Activated CD4-positive, alpha-beta memory T cell treated with anti-CD3 and anti-CD28 coated beads for 36 hours (primary cell): ENCODE measurements at regions not wholly inside any gene's neighbourhood (a gene's known extent, or its start where the extent isn't known, plus 50 kb on each side); places are given as distances from the start of the nearest gene placed in this dataset.

Experiments used
- CTCF ChIA-PET: fragments of 350-600 bp; sonication (Branson Sonifier 250); formaldehyde crosslinking; loops from one replicate; lab custom pipeline; 2021; ENCODE audit warnings: antibody characterized with exemption, inconsistent platforms; lab: Charles Lee
- POLR2A ChIA-PET: fragments of 350-600 bp; sonication (Branson Sonifier 250); formaldehyde crosslinking; loops from one replicate; lab custom pipeline; 2021; ENCODE audit warnings: antibody characterized with exemption; lab: Charles Lee
- DNase-seq: peaks from one replicate; pipeline ENCODE4 v3.0.0-alpha.2; 2020
- H3K27ac Mint-ChIP-seq: one replicate; pipeline ENCODE4 v1.8.0; 2021; ENCODE audit warnings: mixed read lengths
- H3K27me3 Mint-ChIP-seq: one replicate; pipeline ENCODE4 v1.8.0; 2021; ENCODE audit warnings: mixed read lengths
- H3K36me3 Mint-ChIP-seq: one replicate; pipeline ENCODE4 v1.8.0; 2021; ENCODE audit warnings: mixed read lengths
- H3K4me1 Mint-ChIP-seq: one replicate; pipeline ENCODE4 v1.8.0; 2021; ENCODE audit warnings: low read depth, mixed read lengths
- H3K4me3 Mint-ChIP-seq: one replicate; pipeline ENCODE4 v1.8.0; 2021; ENCODE audit warnings: mild to moderate bottlenecking, mixed read lengths
- H3K9me3 Mint-ChIP-seq: one replicate; pipeline ENCODE4 v1.8.0; 2021; ENCODE audit warnings: mixed read lengths
- intact Hi-C: fragments of 100-400 bp; cut with micrococcal nuclease; formaldehyde crosslinking; loops from one replicate; pipeline ENCODE4 v1.15.1; 2023

GRCh38 chr1:105830571-105831146 lies 1225.8 kb upstream of the PRMT6 start:
- intact Hi-C loops: no loop called here
- DNase-seq: no peak
- H3K27ac Mint-ChIP-seq: no peak overlapping the region
- no peak overlapping the region for H3K4me3 Mint-ChIP-seq
- no peaks in the 10 kb centered on the region for H3K4me1 Mint-ChIP-seq
- POLR2A ChIA-PET: no interaction called here
- CTCF ChIA-PET: no interaction called here
- H3K9me3 Mint-ChIP-seq: peaks cover 15% of the 10 kb centered on the region
- H3K27me3 Mint-ChIP-seq: no peaks in the 10 kb centered on the region
- H3K36me3 Mint-ChIP-seq: no peaks in the 10 kb centered on the region

- H3K4me1 Mint-ChIP-seq: no peaks in the 10 kb centered on the region
- peaks cover 33% of the 10 kb centered on the region for H3K9me3 Mint-ChIP-seq
- ChIA-PET POLR2A (no interaction called here), CTCF (no interaction called here)
- intact Hi-C loops: no loop called here
- no peaks in the 10 kb centered on the region for H3K27me3 Mint-ChIP-seq
- H3K4me3 Mint-ChIP-seq: no peak overlapping the region
- no peaks in the 10 kb centered on the region for H3K36me3 Mint-ChIP-seq
- DNase-seq: no peak
- H3K27ac Mint-ChIP-seq: no peak overlapping the region
Measured at GRCh38 chr1:105838071-105838470, 1218.4 kb upstream of the PRMT6 start.

- intact Hi-C loops: no loop called here
- Mint-ChIP-seq H3K27me3 (no peaks in the 10 kb centered on the region), H3K4me1 (no peaks in the 10 kb centered on the region), H3K9me3 (peaks cover 23% of the 10 kb centered on the region), H3K36me3 (no peaks in the 10 kb centered on the region), H3K4me3 (no peak overlapping the region), H3K27ac (no peak overlapping the region)
- no peak for DNase-seq
- CTCF ChIA-PET: no interaction called here
- POLR2A ChIA-PET: no interaction called here
Measured at GRCh38 chr1:105865546-105865945, 1190.9 kb upstream of the PRMT6 start.

- H3K27me3 Mint-ChIP-seq: no peaks in the 10 kb centered on the region
- no peak overlapping the region for H3K4me3 Mint-ChIP-seq
- intact Hi-C loops: no loop called here
- no peak for DNase-seq
- ChIA-PET POLR2A (no interaction called here), CTCF (no interaction called here)
- H3K27ac Mint-ChIP-seq: no peak overlapping the region
- peaks cover 20% of the 10 kb centered on the region for H3K9me3 Mint-ChIP-seq
- H3K4me1 Mint-ChIP-seq: no peaks in the 10 kb centered on the region
- H3K36me3 Mint-ChIP-seq: no peaks in the 10 kb centered on the region
Measured at GRCh38 chr1:105872817-105873216, 1183.7 kb upstream of the PRMT6 start.

- intact Hi-C loops: no loop called here
Measured at GRCh38 chr1:105874621-105875020, 1181.9 kb upstream of the PRMT6 start.

GRCh38 chr1:105886309-105886708 lies 1170.2 kb upstream of the PRMT6 start:
- POLR2A ChIA-PET: no interaction called here
- no peak overlapping the region for H3K27ac Mint-ChIP-seq
- no peak overlapping the region for H3K4me3 Mint-ChIP-seq
- intact Hi-C loops: no loop called here
- no peak for DNase-seq
- CTCF ChIA-PET: no interaction called here
- H3K9me3 Mint-ChIP-seq: peaks cover 15% of the 10 kb centered on the region
- no peaks in the 10 kb centered on the region for H3K4me1 Mint-ChIP-seq
- no peaks in the 10 kb centered on the region for H3K27me3 Mint-ChIP-seq
- no peaks in the 10 kb centered on the region for H3K36me3 Mint-ChIP-seq

More at GRCh38 chr1:105874621-105875020, 1181.9 kb upstream of the PRMT6 start:
- H3K4me1 Mint-ChIP-seq: no peaks in the 10 kb centered on the region
- ChIA-PET POLR2A (no interaction called here), CTCF (no interaction called here)
- H3K27ac Mint-ChIP-seq: no peak overlapping the region
- DNase-seq: no peak
- H3K4me3 Mint-ChIP-seq: no peak overlapping the region
- H3K9me3 Mint-ChIP-seq: peaks cover 25% of the 10 kb centered on the region
- no peaks in the 10 kb centered on the region for H3K27me3 Mint-ChIP-seq
- no peaks in the 10 kb centered on the region for H3K36me3 Mint-ChIP-seq

GRCh38 chr1:105891308-105891707 lies 1165.2 kb upstream of the PRMT6 start:
- H3K4me1 Mint-ChIP-seq: no peaks in the 10 kb centered on the region
- POLR2A ChIA-PET: no interaction called here
- H3K4me3 Mint-ChIP-seq: no peak overlapping the region
- no peaks in the 10 kb centered on the region for H3K36me3 Mint-ChIP-seq
- intact Hi-C loops: no loop called here
- DNase-seq: no peak
- CTCF ChIA-PET: no interaction called here
- H3K9me3 Mint-ChIP-seq: peaks cover 19% of the 10 kb centered on the region
- no peak overlapping the region for H3K27ac Mint-ChIP-seq
- no peaks in the 10 kb centered on the region for H3K27me3 Mint-ChIP-seq

- Mint-ChIP-seq H3K27ac (no peak overlapping the region), H3K4me3 (no peak overlapping the region), H3K36me3 (no peaks in the 10 kb centered on the region), H3K27me3 (no peaks in the 10 kb centered on the region), H3K4me1 (no peaks in the 10 kb centered on the region), H3K9me3 (peaks cover 28% of the 10 kb centered on the region)
- intact Hi-C loops: no loop called here
- POLR2A ChIA-PET: no interaction called here
- CTCF ChIA-PET: no interaction called here
- DNase-seq: no peak
Measured at GRCh38 chr1:105894006-105894405, 1162.5 kb upstream of the PRMT6 start.

- Mint-ChIP-seq H3K9me3 (peaks cover 9% of the 10 kb centered on the region), H3K27ac (no peak overlapping the region), H3K36me3 (no peaks in the 10 kb centered on the region), H3K4me3 (no peak overlapping the region), H3K27me3 (no peaks in the 10 kb centered on the region), H3K4me1 (no peaks in the 10 kb centered on the region)
- POLR2A ChIA-PET: no interaction called here
- no peak for DNase-seq
- intact Hi-C loops: no loop called here
- CTCF ChIA-PET: interaction anchor here (1.1 kb wide), 1 partner anchor 14 kb away, joined by 3 read pairs; no protein-coding TSS in a partner anchor
Measured at GRCh38 chr1:105909811-105910210, 1146.7 kb upstream of the PRMT6 start.

GRCh38 chr1:105914403-105914802 lies 1142.1 kb upstream of the PRMT6 start:
- CTCF ChIA-PET: no interaction called here
- intact Hi-C loops: no loop called here
- POLR2A ChIA-PET: no interaction called here

GRCh38 chr1:105934806-105935205 lies 1121.7 kb upstream of the PRMT6 start:
- H3K4me3 Mint-ChIP-seq: no peak overlapping the region
- H3K9me3 Mint-ChIP-seq: peaks cover 11% of the 10 kb centered on the region
- H3K36me3 Mint-ChIP-seq: no peaks in the 10 kb centered on the region
- ChIA-PET CTCF (no interaction called here), POLR2A (no interaction called here)
- H3K27ac Mint-ChIP-seq: no peak overlapping the region
- no peaks in the 10 kb centered on the region for H3K27me3 Mint-ChIP-seq
- no peaks in the 10 kb centered on the region for H3K4me1 Mint-ChIP-seq
- intact Hi-C loops: no loop called here
- no peak for DNase-seq

More at GRCh38 chr1:105914403-105914802, 1142.1 kb upstream of the PRMT6 start:
- Mint-ChIP-seq H3K36me3 (no peaks in the 10 kb centered on the region), H3K27me3 (no peaks in the 10 kb centered on the region), H3K4me3 (no peak overlapping the region), H3K4me1 (no peaks in the 10 kb centered on the region), H3K27ac (no peak overlapping the region), H3K9me3 (peaks cover 9% of the 10 kb centered on the region)
- DNase-seq: no peak

- no peak for DNase-seq
- Mint-ChIP-seq H3K4me1 (no peaks in the 10 kb centered on the region), H3K27me3 (no peaks in the 10 kb centered on the region), H3K27ac (no peak overlapping the region), H3K4me3 (no peak overlapping the region), H3K9me3 (peaks cover 19% of the 10 kb centered on the region), H3K36me3 (no peaks in the 10 kb centered on the region)
- ChIA-PET POLR2A (no interaction called here), CTCF (no interaction called here)
- intact Hi-C loops: no loop called here
Measured at GRCh38 chr1:105964879-105965278, 1091.6 kb upstream of the PRMT6 start.

GRCh38 chr1:105997516-105997915 lies 1059.0 kb upstream of the PRMT6 start:
- ChIA-PET POLR2A (no interaction called here), CTCF (no interaction called here)
- Mint-ChIP-seq H3K4me3 (no peak overlapping the region), H3K4me1 (no peaks in the 10 kb centered on the region), H3K27me3 (no peaks in the 10 kb centered on the region), H3K9me3 (peaks cover 15% of the 10 kb centered on the region), H3K27ac (no peak overlapping the region), H3K36me3 (no peaks in the 10 kb centered on the region)
- intact Hi-C loops: no loop called here
- no peak for DNase-seq
